ENCODE measurements at regions not wholly inside any gene's neighbourhood (a gene's known extent, or its start where the extent isn't known, plus 50 kb on each side); places are given as distances from the start of the nearest gene placed in this dataset.
A peak's percentile ranks its signal among the peaks of the same experiment; 100 is the strongest.

DNA sequence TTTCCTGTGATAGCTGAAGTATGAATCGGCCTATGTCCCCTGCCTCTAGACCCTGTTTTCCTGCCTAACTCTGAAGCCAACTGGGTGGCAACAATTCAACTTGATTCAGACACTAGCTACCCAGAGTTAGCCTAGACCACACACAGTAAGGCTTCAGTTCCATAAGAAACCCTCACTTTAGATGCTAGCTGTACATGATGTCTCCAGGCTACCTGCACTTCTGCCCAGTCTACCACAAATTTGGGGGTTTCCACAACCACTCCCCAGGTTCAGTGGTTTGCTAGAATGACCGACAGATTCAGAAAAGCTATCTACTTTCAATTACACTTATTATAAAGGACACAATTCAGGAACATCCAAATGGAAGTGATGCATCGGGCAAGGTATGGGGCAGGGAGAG lies 119.4 kb upstream of the VLDLR start:
- intact Hi-C loops (cut with DNase I), result loop anchor here in 1 of 2 donors (10.0 kb wide), 1 partner anchor 53 kb away; no protein-coding TSS in a partner anchor
- TF ChIP-seq, protein P1, sequence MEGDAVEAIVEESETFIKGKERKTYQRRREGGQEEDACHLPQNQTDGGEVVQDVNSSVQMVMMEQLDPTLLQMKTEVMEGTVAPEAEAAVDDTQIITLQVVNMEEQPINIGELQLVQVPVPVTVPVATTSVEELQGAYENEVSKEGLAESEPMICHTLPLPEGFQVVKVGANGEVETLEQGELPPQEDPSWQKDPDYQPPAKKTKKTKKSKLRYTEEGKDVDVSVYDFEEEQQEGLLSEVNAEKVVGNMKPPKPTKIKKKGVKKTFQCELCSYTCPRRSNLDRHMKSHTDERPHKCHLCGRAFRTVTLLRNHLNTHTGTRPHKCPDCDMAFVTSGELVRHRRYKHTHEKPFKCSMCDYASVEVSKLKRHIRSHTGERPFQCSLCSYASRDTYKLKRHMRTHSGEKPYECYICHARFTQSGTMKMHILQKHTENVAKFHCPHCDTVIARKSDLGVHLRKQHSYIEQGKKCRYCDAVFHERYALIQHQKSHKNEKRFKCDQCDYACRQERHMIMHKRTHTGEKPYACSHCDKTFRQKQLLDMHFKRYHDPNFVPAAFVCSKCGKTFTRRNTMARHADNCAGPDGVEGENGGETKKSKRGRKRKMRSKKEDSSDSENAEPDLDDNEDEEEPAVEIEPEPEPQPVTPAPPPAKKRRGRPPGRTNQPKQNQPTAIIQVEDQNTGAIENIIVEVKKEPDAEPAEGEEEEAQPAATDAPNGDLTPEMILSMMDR (IDR thresholded peaks at IDR 0.05), result no peak
- no peak for ATAC-seq
- DNase-seq, result no peak
- Histone ChIP-seq H3K9me3 (no peaks in the 10 kb centered on the region), H3K4me1 (no peaks in the 10 kb centered on the region), H3K27ac (no peak overlapping the region), H3K4me3 (no peak overlapping the region), H3K36me3 (ENCODE audit: insufficient read depth in 1 of 2, low read depth in 1 of 2) (no peaks in the 10 kb centered on the region), H3K27me3 (ENCODE audit: insufficient read depth in 3 of 3, low read length in 2 of 3) (no peaks in the 10 kb centered on the region)
- 96 to 98% (median 98%) methylated on average over 3 of the region's 3 CpGs for WGBS, 3 donors

DNA sequence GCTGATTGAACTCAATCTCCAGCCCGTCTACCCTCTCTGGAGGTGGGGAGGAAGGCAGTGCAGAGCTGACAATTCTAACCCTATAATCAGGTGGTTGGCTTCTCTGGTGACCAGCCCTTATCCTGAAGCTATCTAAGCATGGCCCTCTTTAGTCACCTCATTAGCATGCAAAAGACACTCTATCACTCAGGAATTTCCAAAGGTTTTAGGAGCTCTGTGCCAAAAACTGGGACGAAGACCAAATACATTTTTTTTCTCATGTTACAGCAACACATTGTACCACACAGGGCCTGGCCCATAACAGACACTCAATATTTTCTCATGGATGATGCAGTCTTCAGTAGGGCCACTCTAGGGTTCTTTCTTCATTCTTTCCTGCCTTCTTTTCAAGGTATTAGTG lies 118.8 kb upstream of the VLDLR start:
- TF ChIP-seq, protein P1 (IDR thresholded peaks at IDR 0.05), result no peak
- intact Hi-C loops (cut with DNase I), result loop anchor here in 1 of 2 donors (10.0 kb wide), 1 partner anchor 52 kb away; no protein-coding TSS in a partner anchor
- DNase-seq, result no peak
- ATAC-seq, result peak; percentile 28 to 63 (median 46)
- Histone ChIP-seq H3K36me3 (ENCODE audit: insufficient read depth in 1 of 2, low read depth in 1 of 2) (no peaks in the 10 kb centered on the region), H3K27ac (no peak overlapping the region), H3K9me3 (no peaks in the 10 kb centered on the region), H3K27me3 (ENCODE audit: insufficient read depth in 3 of 3, low read length in 2 of 3) (no peaks in the 10 kb centered on the region), H3K4me3 (no peak overlapping the region), H3K4me1 (no peaks in the 10 kb centered on the region)
- WGBS, 3 donors, result 58 to 69% (median 61%) methylated on average over 2 of the region's 2 CpGs

DNA sequence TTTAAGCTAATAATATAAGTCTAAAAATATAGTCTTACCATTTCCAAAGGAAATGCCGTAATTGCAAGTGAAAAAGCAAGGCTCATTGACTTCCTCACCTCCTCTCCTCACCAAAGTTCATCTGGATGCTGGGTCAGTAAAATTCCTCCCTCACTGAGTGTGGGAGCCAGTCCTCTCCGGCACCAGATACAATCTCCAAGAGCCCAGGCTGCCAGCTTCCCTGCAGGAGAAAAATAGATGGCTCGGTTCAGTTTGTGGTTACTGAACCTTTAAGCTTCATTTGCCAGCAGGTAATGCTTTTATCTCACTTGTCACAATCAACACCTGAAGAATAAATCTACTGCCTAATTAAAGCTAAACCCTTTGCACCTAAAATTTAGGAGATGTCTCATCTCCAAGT lies 115.3 kb upstream of the VLDLR start:
- Histone ChIP-seq H3K9me3 (no peaks in the 10 kb centered on the region), H3K27ac (no peak overlapping the region), H3K27me3 (ENCODE audit: insufficient read depth in 3 of 3, low read length in 2 of 3) (no peaks in the 10 kb centered on the region), H3K36me3 (ENCODE audit: insufficient read depth in 1 of 2, low read depth in 1 of 2) (no peaks in the 10 kb centered on the region), H3K4me3 (no peak overlapping the region), H3K4me1 (no peaks in the 10 kb centered on the region)
- intact Hi-C loops (cut with DNase I), result loop anchor here in 1 of 2 donors (10.0 kb wide), 1 partner anchor 48 kb away; no protein-coding TSS in a partner anchor
- DNase-seq (no peak), ATAC-seq (no peak)
- 27 to 45% (median 37%) methylated on average over 3 of the region's 3 CpGs for WGBS, 3 donors
- TF ChIP-seq, protein P1 (IDR thresholded peaks at IDR 0.05), result no peak

DNA sequence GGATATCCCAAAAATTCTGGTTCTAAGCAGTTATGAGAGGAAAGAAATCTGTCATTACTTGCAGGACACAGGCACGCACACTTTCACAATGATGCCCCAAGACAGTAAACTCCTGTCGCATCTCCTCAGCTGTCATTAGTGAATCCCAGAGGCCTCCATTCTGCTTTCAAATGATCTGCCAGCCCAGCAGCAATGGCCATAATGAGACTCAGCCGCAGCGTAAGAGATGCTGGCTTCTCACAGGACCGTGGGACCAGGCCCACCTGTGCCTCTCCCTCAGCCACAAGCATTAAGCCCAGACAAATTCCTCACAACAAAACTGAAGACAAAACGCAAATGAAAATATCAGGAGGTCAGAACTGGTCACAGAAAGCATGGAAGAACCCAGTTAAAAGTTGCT lies 98.0 kb upstream of the VLDLR start:
- Histone ChIP-seq H3K36me3 (ENCODE audit: insufficient read depth in 1 of 2, low read depth in 1 of 2) (no peaks in the 10 kb centered on the region), H3K4me3 (no peak overlapping the region), H3K27me3 (ENCODE audit: insufficient read depth in 3 of 3, low read length in 2 of 3) (no peaks in the 10 kb centered on the region), H3K9me3 (no peaks in the 10 kb centered on the region), H3K4me1 (no peaks in the 10 kb centered on the region), H3K27ac (no peak overlapping the region)
- 75 to 80% (median 80%) methylated on average over 6 of the region's 6 CpGs for WGBS, 3 donors
- TF ChIP-seq, protein P1 (IDR thresholded peaks at IDR 0.05), result no peak
- intact Hi-C loops (cut with DNase I), result loop anchor here in 1 of 2 donors (10.0 kb wide), 1 partner anchor 61 kb away; no protein-coding TSS in a partner anchor
- no peak for DNase-seq
- no peak for ATAC-seq

DNA sequence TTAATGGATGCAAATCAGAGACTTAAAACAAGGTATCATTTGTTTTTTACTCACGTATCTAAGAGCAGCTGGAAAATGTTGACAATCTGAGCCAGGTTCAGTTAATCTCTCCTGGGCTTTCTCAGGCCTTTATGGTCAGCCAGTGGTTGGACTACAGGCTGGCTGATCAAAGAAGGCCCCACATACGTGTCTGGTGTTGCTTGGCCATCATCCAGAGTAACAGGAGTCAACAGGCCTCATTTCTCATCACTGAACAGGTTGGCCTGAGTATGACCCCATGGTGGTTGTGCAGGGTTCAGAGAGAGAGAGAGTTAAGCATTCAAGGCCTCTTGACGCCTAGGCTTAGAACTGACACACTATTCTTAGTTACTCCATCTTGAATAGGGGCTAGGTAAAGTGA lies 97.0 kb upstream of the VLDLR start:
- intact Hi-C loops (cut with DNase I), result loop anchor here in 1 of 2 donors (10.0 kb wide), 1 partner anchor 60 kb away; no protein-coding TSS in a partner anchor
- Histone ChIP-seq H3K27ac (no peak overlapping the region), H3K36me3 (ENCODE audit: insufficient read depth in 1 of 2, low read depth in 1 of 2) (no peaks in the 10 kb centered on the region), H3K4me3 (no peak overlapping the region), H3K4me1 (no peaks in the 10 kb centered on the region), H3K9me3 (no peaks in the 10 kb centered on the region), H3K27me3 (ENCODE audit: insufficient read depth in 3 of 3, low read length in 2 of 3) (no peaks in the 10 kb centered on the region)
- DNase-seq, result no peak
- WGBS, 3 donors, result 46 to 71% (median 61%) methylated on average over 3 of the region's 3 CpGs
- TF ChIP-seq, protein P1 (IDR thresholded peaks at IDR 0.05), result no peak
- no peak for ATAC-seq
